Lower leg skin (tissue), 4 donors: ENCODE measurements at regions not wholly inside any gene's neighbourhood (a gene's known extent, or its start where the extent isn't known, plus 50 kb on each side); places are given as distances from the start of the nearest gene placed in this dataset.

Experiments
- DNase-seq, 2 donors: peaks; one replicate each; pipeline ENCODE4 v3.0.0-alpha.2; 2019; ENCODE audit warnings: low spot score in 2 of 2
- H3K4me3 ChIP-seq: fragments of 200-600 bp; sonication (generic); 2 replicates; pipeline ENCODE4 v1.5.1; 2017; ENCODE audit warnings: mild to moderate bottlenecking, low read depth; ENCODE audit not compliant: poor library complexity, severe bottlenecking
- POLR2A ChIP-seq, 2 donors: fragments of 450-650 bp; IDR thresholded peaks; one replicate each; pipeline ENCODE4 v1.6.1; 2016 to 2017; ENCODE audit warnings: antibody characterized with exemption in 2 of 2, mild to moderate bottlenecking in 1 of 2, moderate library complexity in 1 of 2
- WGBS, 2 donors: methylation state at CpG; one replicate each; pipeline ENCODE4 v1.1.5; 2018; 5-methylcytosine and 5-hydroxymethylcytosine counted together
- intact Hi-C: fragments of 100-400 bp; cut with DNase I; formaldehyde crosslinking; loops from one replicate; pipeline ENCODE4 v1.15.0; 2023; ENCODE audit warnings: low total_unique reads
- TF ChIP-seq, protein P1 (sequence below), 3 donors: fragments of 450-650 bp; IDR thresholded peaks; one replicate each; pipeline ENCODE4 v1.5.1; 2016; ENCODE audit warnings: antibody characterized with exemption in 3 of 3, mild to moderate bottlenecking in 3 of 3, moderate library complexity in 2 of 3

DNA sequence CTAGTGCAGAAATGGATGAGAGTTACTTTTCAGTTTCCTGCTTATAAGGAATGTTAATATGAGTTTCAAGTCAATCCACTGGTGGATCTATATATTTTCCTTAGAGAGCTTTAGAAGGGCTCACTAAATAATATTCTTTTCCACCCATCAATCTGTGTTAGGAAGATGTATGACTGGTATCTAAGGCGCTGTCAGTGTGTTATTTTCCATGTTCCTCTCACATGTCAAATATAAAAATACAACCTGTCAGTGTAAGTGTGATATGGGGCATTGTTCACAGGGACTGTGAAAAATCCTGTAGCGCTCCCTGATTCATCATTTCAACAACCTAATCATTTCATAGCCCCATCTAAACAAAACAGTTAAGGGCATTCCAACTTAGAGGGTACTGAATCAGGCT, 203.1 kb downstream of the TMEM26 start:
- no peak for DNase-seq
- TF ChIP-seq, protein P1, sequence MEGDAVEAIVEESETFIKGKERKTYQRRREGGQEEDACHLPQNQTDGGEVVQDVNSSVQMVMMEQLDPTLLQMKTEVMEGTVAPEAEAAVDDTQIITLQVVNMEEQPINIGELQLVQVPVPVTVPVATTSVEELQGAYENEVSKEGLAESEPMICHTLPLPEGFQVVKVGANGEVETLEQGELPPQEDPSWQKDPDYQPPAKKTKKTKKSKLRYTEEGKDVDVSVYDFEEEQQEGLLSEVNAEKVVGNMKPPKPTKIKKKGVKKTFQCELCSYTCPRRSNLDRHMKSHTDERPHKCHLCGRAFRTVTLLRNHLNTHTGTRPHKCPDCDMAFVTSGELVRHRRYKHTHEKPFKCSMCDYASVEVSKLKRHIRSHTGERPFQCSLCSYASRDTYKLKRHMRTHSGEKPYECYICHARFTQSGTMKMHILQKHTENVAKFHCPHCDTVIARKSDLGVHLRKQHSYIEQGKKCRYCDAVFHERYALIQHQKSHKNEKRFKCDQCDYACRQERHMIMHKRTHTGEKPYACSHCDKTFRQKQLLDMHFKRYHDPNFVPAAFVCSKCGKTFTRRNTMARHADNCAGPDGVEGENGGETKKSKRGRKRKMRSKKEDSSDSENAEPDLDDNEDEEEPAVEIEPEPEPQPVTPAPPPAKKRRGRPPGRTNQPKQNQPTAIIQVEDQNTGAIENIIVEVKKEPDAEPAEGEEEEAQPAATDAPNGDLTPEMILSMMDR (IDR thresholded peaks at IDR 0.05): no peak
- TF ChIP-seq POLR2A (IDR thresholded peaks at IDR 0.05): no peak
- WGBS, 2 donors: 85 to 88% methylated on average over 2 of the region's 2 CpGs
- intact Hi-C loops: no loop called here
- no peak overlapping the region for H3K4me3 ChIP-seq

DNA sequence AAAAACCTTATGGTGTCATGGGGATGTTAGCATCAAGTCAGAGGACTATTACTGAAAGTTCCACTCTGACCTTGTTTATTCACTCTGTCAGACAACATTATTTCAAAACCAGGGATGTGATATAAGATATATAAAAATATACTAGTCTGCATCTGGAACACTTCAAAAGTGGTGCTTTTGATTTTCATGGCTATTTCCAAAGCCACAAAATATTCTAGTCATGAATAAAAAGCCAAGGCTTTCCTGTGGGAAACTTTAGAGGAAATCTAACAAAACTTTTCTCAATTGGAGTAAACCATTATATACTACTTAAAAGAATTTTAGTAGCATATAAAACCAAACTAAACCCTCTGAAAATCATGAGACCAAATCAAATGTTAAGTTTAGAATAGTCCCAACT, 205.2 kb downstream of the TMEM26 start:
- no peak overlapping the region for H3K4me3 ChIP-seq
- TF ChIP-seq, protein P1 (IDR thresholded peaks at IDR 0.05): no peak
- TF ChIP-seq POLR2A (IDR thresholded peaks at IDR 0.05): no peak
- no peak for DNase-seq
- intact Hi-C loops: no loop called here

DNA sequence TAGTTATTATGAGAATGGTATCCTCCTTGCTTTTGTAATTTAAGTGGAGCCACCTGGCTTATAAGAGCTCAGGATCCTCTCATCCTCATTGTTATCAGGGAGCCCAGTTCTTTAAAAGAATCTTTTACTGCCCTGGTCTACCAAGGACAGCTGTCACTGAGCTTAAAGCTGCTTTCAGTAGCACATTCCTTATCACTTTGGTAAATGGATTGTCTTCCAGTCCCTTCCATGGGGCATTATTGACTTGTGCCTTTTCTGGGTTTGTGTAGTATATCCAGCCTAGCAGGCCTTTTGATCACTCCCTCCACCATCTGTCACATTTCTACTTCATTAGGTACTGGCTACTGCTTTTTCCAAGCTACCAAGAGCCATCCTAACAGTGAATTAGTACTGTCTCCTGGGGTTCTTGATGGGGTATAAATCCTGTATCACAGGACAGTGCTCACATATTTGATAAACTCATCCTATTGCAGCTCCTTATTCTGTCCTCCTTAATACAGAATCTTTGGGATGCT, 208.9 kb downstream of the TMEM26 start:
- H3K4me3 ChIP-seq: no peak overlapping the region
- DNase-seq: no peak
- TF ChIP-seq, protein P1 (IDR thresholded peaks at IDR 0.05): no peak
- TF ChIP-seq POLR2A (IDR thresholded peaks at IDR 0.05): no peak
- intact Hi-C loops: no loop called here

DNA sequence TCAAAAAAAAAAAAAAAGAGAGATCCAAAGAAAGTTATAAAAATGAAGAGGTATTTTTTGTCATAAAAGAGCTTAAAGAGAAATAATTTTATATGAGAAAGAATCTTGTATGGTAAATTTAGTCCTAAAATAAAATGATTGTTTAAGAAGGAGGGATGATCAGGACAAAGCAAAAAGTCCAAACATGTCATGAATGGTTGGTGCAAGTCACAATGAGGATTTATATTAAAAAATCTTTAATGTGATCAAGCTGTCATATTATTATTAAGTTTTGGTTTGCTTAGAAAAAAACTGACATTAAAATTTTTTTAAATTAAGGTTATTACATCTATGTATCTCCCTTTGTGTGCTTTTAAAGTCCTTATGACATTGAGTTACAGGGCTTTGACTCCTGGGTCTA, 220.4 kb downstream of the TMEM26 start:
- DNase-seq: no peak
- no peak overlapping the region for H3K4me3 ChIP-seq
- no peak for TF ChIP-seq POLR2A (IDR thresholded peaks at IDR 0.05)
- TF ChIP-seq, protein P1 (IDR thresholded peaks at IDR 0.05): no peak
- intact Hi-C loops: no loop called here

DNA sequence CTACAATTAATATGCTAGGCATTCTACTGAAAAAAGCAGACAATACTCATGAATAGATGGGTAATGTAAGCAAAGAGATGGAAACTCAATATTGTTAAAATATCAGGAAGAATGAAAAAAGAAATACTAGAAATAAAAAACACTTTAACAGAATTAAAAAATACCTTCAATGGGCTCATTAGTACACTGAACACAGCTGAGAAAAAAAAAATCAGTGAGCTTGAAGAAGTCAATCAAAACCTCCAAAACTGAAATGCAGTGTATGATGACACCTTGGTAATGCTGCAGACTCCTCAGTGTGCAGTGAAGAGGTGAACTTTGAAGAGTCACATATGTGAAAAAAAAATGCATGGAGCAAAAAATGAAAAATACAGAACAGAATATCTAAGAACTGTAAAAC, 227.2 kb downstream of the TMEM26 start:
- no peak for DNase-seq
- intact Hi-C loops: no loop called here
- TF ChIP-seq, protein P1 (IDR thresholded peaks at IDR 0.05): no peak
- no peak for TF ChIP-seq POLR2A (IDR thresholded peaks at IDR 0.05)
- H3K4me3 ChIP-seq: no peak overlapping the region

DNA sequence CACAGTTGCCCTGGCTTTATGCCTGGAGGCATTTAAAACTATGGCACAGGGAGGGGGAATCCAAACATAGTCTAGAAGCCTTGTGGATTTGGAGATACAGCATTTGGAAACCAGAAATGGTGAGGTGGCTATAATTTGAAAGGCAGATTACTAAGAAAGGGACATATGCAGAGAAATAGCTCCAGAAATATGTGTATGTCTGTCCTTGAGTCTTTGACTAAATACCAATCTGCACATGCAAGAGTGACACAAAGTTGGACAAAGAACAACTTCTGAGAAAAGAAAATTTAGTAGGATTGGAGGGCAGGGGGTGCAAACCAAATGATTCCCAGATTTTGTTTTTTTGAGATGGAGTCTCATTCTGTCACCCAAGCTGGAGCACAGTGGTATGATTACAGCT, 229.6 kb downstream of the TMEM26 start:
- no peak overlapping the region for H3K4me3 ChIP-seq
- no peak for DNase-seq
- intact Hi-C loops: no loop called here
- TF ChIP-seq, protein P1 (IDR thresholded peaks at IDR 0.05): no peak
- TF ChIP-seq POLR2A (IDR thresholded peaks at IDR 0.05): no peak
